DMS114 treated with DMSO at 0.1 percent for 48 hours (cell line): ENCODE measurements at regions not wholly inside any gene's neighbourhood (a gene's known extent, or its start where the extent isn't known, plus 50 kb on each side); places are given as distances from the start of the nearest gene placed in this dataset.

ENCODE experiments used
- DNase-seq: peaks from one replicate; lab custom pipeline; 2025; ENCODE audit not compliant: unreplicated experiment; lab: John Stamatoyannopoulos, UW

GRCh38 chr3:28940994-28941393 is 339.9 kb upstream of the RBMS3 start:
- DNase-seq: no peak

DNA sequence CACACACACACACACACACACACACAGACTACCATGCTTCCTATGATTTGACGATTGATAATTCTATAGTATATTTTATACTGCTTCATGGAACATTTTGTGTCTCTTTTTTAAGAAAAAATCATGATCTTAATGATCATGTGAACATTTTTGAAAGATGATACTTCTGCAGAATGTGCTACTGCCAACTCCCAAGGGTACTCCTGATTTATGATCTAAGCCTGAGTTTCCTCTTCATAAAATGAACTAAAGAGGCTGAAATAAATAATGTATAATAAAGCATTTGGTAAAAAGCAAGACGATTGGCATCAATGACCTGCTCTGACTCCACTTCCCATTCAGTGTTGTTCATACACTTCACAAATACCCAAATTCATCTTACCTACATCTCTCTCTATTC is 333.8 kb upstream of the RBMS3 start:
- DNase-seq: no peak

- DNase-seq: no peak
These were observed 333.1 kb upstream of the RBMS3 start for GRCh38 chr3:28947751-28948150.

GRCh38 chr3:28948685-28949084 is 332.2 kb upstream of the RBMS3 start:
- no peak for DNase-seq

DNA sequence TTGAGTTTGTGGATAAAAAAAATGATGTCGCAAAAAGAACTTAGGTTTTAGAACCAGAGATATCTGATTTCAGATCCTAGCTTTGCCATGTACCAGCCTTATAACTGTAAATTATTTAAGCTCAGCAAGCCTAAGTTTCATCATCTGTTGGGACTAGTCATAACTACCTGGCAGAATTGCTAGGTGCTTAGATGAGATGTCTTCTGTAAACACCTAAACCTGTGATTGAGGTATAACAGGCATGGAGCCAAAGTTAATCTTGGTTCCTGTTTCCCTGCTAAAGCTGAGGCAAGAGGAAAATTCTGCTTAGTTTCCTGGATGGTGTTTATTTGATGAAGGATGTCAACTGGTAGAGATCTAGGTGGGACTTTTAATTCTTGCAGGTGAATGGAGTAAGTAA is 331.3 kb upstream of the RBMS3 start:
- no peak for DNase-seq

DNA sequence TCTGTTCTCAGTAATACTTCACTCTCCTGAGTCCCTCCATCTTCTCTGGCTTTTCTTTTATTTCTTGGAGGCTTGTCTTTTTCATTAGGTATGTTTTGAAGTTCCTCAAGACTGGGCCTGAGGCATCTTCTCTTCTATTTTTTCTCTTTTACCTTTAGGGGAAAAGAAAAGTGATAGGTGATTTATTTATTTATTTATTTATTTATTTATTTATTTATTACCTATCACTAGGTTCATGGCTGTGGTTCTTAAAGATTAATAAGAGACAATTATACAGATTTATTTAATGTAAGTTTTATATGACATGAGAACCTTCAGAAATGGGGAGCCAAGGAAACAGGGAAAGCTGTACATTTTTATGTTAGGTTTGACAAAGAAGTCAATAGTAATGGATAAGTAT is 330.3 kb upstream of the RBMS3 start:
- no peak for DNase-seq

DNA sequence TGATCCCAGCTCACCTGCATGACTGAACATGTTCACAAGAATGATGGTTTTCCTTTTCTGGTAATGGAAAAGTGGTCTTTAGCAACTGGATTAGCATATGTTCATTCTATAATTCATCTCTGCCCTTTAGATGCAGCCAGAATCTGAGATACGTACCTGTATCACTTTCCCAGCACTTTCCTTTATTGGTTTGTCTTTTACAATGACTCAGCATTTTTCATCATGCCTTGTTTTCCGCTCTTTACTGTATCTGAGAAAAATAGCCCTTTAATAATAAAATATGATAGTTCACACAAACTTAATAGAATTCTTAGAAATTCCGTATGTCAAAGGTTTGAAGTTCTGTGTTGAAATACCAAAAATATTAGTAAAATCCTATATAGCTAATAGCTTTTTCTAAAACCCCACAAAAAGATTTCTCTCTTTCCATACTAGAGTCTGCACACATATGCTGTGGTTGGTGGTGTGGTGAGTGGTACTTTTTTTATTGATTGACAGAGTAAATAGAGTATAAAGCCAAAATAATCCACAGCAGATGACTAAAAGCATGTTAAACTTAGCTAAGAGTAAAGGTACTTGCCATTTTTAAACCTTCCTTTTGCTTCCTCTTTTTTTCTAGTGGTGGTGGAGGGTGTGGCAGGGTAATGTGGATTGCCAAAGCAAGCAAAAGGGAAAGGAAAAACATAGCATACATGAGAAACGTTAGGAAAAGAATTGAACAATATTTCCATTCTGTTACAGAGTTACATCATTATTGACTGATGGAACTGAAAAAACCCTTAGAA is 328.9 kb upstream of the RBMS3 start:
- DNase-seq: no peak

DNA sequence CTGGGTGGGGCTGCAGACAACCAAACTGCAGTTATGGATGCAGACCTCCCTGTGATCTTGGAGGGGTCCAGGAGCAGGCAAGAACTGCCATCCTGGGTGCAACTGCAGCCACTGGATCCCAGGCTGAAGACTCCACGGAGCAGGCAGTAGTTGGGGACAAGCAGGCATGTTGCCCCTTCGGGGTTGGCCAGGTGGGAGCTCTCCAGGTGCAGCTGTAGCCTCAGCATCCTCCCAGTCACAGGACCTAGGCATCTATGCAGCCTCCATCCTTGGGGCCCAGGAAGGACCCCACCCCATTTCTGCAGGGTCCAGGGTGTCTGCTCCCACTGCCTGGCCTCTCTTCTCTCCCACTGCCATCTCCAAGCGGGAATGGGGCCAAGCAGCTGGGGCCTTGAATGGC is 322.2 kb upstream of the RBMS3 start:
- no peak for DNase-seq

DNA sequence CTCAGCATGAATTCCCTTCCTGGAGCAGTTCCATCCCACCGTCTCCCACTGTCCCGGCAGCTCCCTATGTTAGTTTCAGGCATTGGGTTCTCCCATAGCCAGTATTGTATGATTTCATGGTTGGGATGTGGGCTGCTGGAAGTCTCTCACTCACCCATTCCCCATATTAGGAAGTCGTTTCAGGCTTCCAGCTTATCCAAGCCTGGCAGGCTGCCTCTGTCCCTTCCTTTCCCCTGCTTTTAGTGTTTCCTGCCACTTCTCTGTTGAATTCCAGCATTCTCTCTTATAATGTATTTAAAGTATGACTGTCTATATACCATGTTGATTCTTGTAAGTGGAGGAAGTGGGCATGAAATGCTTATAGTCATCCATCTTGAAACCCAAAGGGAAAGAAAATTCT is 309.7 kb upstream of the RBMS3 start:
- DNase-seq: no peak

DNA sequence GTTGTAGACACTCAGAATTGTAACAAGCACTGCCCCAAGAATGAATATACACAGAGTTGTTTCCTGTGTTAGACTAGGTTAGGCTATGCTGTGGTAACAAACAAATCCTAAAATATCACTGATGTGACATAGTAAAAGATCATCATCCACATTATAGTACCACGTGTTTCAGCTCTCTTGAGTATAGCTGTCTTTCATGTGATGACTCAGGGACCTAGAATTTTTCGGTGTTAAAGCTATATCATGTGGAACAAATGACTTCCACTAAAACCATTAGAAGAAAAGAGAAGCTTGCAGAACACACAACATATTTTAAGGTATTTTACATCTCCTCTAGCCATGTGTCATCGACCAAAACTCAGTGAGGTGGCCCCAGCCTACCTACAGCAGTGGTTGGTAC is 307.9 kb upstream of the RBMS3 start:
- DNase-seq: no peak

- no peak for DNase-seq
These were observed 307.3 kb upstream of the RBMS3 start for GRCh38 chr3:28973609-28974008.

DNA sequence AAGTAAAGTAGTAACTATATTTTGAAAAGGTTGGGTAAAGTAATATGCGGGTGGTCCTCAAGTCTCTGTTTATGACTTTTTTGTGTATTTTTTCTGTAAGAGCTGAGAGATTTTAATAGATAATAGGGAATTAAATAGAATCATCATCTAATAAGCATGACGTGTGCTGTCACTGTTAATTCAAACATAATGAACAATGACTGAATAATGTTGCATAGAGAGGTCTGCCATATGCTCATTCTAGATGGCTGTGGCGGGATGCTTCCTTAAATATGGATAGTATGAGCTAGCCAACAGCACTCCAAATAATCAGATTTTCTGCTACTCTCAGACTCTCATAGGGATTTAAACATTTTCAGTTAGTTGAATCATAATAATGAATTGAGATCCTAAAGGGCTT is 302.8 kb upstream of the RBMS3 start:
- DNase-seq: no peak

GRCh38 chr3:28980131-28980530 is 300.7 kb upstream of the RBMS3 start:
- no peak for DNase-seq

GRCh38 chr3:28980631-28981030 is 300.2 kb upstream of the RBMS3 start:
- no peak for DNase-seq

DNA sequence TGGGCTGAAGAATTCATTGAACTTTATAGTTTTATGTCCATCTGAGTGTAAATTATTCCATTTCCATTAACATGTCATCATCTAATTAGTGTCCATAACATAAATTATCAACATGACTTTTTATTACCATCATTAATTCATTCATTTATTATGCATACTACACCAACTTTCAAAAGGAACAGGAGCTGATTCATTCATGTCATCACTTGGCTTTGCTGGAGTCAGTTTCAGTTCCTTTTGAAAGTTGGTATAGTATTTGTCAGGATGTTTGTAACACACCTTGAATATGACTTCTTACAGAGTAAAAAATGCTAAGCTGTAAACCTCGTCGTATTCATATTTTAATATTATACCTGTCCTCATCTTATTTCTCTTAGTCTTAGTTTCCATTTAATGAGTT is 298.0 kb upstream of the RBMS3 start:
- no peak for DNase-seq

DNA sequence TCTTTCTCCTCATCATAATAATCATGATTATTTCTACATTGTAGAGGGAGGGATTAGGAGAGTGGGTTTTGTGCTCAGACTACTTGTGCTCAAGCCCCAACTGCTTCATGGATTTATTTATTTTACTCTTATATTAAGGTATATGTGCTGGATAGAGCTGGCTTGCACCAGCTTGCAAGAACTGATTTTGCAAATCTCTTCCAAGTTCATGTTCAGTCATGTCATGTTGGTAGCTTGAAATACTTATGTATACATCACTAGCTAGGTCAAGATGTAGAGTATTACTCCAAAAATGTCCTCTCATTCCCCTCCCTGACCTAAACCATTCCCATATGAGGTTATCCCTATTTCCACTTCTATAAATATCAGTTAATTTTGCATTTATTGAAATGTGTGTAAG is 293.9 kb upstream of the RBMS3 start:
- DNase-seq: no peak

GRCh38 chr3:28989646-28990089 is 291.2 kb upstream of the RBMS3 start:
- no peak for DNase-seq

DNA sequence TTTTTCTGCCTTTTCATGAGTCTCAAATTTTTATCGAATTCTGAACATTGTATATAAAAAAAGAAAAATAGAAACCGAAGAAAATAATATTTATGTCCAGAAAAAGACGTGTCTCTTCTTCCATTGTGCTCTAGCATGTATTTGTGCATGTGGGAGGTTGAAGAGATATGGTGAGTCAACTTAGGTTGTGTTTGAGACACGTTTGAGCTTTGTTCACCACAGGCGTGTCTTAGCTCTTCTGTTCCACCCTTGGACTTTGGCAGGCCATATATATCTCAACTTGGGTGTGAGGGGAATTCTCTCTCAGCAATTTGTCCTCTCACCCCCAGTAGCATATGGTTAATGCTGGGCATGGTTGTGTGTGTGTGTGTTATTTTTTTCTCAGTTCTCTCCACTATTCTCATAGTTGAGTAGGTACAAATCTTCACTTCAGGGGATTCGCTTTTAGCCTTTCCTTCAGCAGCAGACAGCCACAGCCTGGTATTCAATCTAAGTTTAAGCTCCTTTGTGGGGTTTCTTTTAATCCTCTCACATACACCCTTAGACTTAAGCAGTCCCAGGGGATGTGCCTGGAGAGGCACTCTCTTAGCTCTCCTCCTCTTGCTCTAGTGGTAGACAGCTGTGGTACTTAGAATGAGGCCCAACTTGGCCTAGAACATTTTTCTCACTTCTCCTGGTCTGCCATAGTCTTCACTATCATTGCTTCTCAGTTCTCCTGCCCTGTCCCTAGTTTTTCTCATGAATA is 286.5 kb upstream of the RBMS3 start:
- DNase-seq: no peak

GRCh38 chr3:29004885-29005599 is 275.8 kb upstream of the RBMS3 start:
- no peak for DNase-seq

DNA sequence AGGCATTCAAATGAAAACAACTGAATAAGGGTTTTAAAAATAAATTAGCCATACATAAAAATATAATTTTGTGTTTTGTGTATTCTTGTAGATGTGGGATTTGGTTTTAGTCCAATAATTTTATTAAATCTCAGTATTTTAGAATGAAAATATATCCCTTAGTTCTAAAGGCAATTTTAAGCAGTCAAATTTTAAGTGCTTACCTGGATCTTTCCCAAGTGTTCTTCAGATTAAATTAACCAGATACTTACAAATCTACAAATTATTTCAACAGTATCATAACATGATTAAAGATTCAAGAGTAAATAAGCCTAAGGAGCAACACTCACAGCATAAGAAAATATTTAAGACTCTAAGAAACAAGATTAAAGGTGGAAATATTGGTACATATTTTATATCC is 275.0 kb upstream of the RBMS3 start:
- no peak for DNase-seq

- no peak for DNase-seq
These were observed 269.4 kb upstream of the RBMS3 start for GRCh38 chr3:29011441-29011840.

- no peak for DNase-seq
These were observed 268.9 kb upstream of the RBMS3 start for GRCh38 chr3:29011966-29012365.
